ENCODE measurements at regions not wholly inside any gene's neighbourhood (a gene's known extent, or its start where the extent isn't known, plus 50 kb on each side); places are given as distances from the start of the nearest gene placed in this dataset.

DNA sequence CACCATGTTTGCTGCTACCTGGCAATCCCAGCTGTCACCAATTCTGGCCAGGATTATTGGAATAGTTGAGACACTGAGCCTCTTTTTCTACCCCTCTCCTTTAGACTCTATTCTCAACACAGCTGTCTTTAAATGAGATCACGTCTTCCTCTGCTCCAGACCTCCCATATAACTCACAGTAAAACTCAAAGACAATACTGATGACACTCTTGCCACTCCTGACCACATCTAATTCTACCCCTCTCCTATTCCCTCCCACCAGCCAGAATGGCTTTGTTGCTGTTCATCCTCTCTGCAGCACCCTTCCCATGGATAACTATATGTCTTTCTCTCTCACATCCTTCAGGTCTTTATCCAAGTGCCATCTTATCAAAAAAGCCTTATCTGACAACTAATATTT, 188.6 kb upstream of the IL15 start:
- Histone ChIP-seq H3K27ac (ENCODE audit: low read depth, low read length, poor library complexity, severe bottlenecking) (no peak overlapping the region), H3K4me1 (ENCODE audit: insufficient read depth, low read length, poor library complexity, severe bottlenecking) (no peaks in the 10 kb centered on the region), H3K27me3 (replicated peaks; ENCODE audit: insufficient read depth, low read depth, low read length, poor library complexity) (no peaks in the 10 kb centered on the region), H3K9me3 (ENCODE audit: low read depth, low read length, poor library complexity, severe bottlenecking) (no peaks in the 10 kb centered on the region), H3K36me3 (ENCODE audit: insufficient read depth, low read length, poor library complexity, severe bottlenecking) (no peaks in the 10 kb centered on the region), H3K4me3 (ENCODE audit: low read depth, low read length, poor library complexity, severe bottlenecking) (no peak overlapping the region)
- POLR2A ChIA-PET (ENCODE audit: low non-redundant PET) = no interaction called here
- TF ChIP-seq, protein P1, sequence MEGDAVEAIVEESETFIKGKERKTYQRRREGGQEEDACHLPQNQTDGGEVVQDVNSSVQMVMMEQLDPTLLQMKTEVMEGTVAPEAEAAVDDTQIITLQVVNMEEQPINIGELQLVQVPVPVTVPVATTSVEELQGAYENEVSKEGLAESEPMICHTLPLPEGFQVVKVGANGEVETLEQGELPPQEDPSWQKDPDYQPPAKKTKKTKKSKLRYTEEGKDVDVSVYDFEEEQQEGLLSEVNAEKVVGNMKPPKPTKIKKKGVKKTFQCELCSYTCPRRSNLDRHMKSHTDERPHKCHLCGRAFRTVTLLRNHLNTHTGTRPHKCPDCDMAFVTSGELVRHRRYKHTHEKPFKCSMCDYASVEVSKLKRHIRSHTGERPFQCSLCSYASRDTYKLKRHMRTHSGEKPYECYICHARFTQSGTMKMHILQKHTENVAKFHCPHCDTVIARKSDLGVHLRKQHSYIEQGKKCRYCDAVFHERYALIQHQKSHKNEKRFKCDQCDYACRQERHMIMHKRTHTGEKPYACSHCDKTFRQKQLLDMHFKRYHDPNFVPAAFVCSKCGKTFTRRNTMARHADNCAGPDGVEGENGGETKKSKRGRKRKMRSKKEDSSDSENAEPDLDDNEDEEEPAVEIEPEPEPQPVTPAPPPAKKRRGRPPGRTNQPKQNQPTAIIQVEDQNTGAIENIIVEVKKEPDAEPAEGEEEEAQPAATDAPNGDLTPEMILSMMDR (conservative IDR thresholded peaks at IDR 0.05; ENCODE audit: low read depth, low read length) = no peak
- CTCF ChIA-PET = no interaction called here
- BruUV-seq (replicated peaks) = no TSS peak
- intact Hi-C loops (cut with micrococcal nuclease; ENCODE audit: unreplicated experiment) = no loop called here
- no peak for DNase-seq (ENCODE audit: low spot score)

DNA sequence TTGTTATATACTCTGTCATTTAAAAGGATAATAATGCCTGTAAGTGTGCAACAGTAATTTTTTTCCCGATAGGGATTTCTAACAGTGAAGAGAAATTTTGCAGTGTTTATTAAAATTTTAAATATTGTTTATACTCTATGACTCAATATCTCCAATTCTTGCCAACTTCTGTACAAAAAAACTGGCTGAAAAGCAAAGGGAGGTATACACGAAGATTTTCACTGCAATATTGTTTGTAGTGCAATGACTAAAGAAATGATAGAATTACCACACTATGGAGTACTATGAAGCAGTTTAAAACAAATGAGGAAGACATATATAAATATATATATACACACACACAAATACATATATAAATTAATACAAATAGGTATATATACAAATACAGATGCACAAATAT, 187.9 kb upstream of the IL15 start:
- no peak for DNase-seq (ENCODE audit: low spot score)
- TF ChIP-seq, protein P1 (conservative IDR thresholded peaks at IDR 0.05; ENCODE audit: low read depth, low read length) = no peak
- TF ChIP-seq EZH2 (IDR thresholded peaks at IDR 0.05; ENCODE audit: borderline replicate concordance, low read depth, low read length, poor library complexity, severe bottlenecking) = no peak
- Histone ChIP-seq H3K4me3 (ENCODE audit: low read depth, low read length, poor library complexity, severe bottlenecking) (no peak overlapping the region), H3K9me3 (ENCODE audit: low read depth, low read length, poor library complexity, severe bottlenecking) (no peaks in the 10 kb centered on the region), H3K36me3 (ENCODE audit: insufficient read depth, low read length, poor library complexity, severe bottlenecking) (no peaks in the 10 kb centered on the region), H3K4me1 (ENCODE audit: insufficient read depth, low read length, poor library complexity, severe bottlenecking) (no peaks in the 10 kb centered on the region), H3K27ac (ENCODE audit: low read depth, low read length, poor library complexity, severe bottlenecking) (no peak overlapping the region), H3K27me3 (replicated peaks; ENCODE audit: insufficient read depth, low read depth, low read length, poor library complexity) (no peaks in the 10 kb centered on the region)
- intact Hi-C loops (cut with micrococcal nuclease; ENCODE audit: unreplicated experiment) = no loop called here
- POLR2A ChIA-PET (ENCODE audit: low non-redundant PET) = no interaction called here
- no TSS peak for BruUV-seq (replicated peaks)
- CTCF ChIA-PET = no interaction called here

DNA sequence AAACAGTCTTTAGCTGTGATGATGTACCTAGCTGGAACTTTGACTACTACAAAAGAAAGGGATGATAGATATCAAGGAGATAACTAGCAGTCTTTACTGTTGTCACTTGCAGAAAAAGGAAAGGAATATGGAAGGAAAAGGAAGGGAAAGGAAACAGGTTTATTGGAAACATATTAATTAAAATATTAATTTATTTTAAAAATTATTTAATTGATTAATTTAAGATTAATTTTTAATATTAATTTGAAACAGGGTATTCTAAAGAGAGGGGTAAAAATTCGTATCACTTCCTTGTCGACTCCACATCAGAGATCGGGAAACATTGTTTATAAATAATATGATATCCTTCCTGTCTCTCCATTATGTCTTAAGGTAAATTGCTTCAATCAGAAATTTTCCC, 186.5 kb upstream of the IL15 start:
- CTCF ChIA-PET = no interaction called here
- no peaks in the 10 kb centered on the region for H3K4me1 ChIP-seq (ENCODE audit: insufficient read depth, low read length, poor library complexity, severe bottlenecking)
- intact Hi-C loops (cut with micrococcal nuclease; ENCODE audit: unreplicated experiment) = no loop called here
- no peaks in the 10 kb centered on the region for H3K27me3 ChIP-seq (replicated peaks; ENCODE audit: insufficient read depth, low read depth, low read length, poor library complexity)
- no TSS peak for BruUV-seq (replicated peaks)
- no peak overlapping the region for H3K4me3 ChIP-seq (ENCODE audit: low read depth, low read length, poor library complexity, severe bottlenecking)
- H3K9me3 ChIP-seq (ENCODE audit: low read depth, low read length, poor library complexity, severe bottlenecking) = no peaks in the 10 kb centered on the region
- POLR2A ChIA-PET (ENCODE audit: low non-redundant PET) = no interaction called here
- DNase-seq (ENCODE audit: low spot score) = no peak
- H3K36me3 ChIP-seq (ENCODE audit: insufficient read depth, low read length, poor library complexity, severe bottlenecking) = no peaks in the 10 kb centered on the region
- H3K27ac ChIP-seq (ENCODE audit: low read depth, low read length, poor library complexity, severe bottlenecking) = no peak overlapping the region
- TF ChIP-seq, protein P1 (conservative IDR thresholded peaks at IDR 0.05; ENCODE audit: low read depth, low read length) = no peak
- TF ChIP-seq EZH2 (IDR thresholded peaks at IDR 0.05; ENCODE audit: borderline replicate concordance, low read depth, low read length, poor library complexity, severe bottlenecking) = no peak

Data from A673 (cell line).